ENCODE measurements at regions not wholly inside any gene's neighbourhood (a gene's known extent, or its start where the extent isn't known, plus 50 kb on each side); places are given as distances from the start of the nearest gene placed in this dataset.
"Not testable (repeated sequence)": the region's sequence is repeated elsewhere in the genome, so short reads cannot be mapped to it uniquely, and the experiment has no call there.

GRCh38 chr3:72052841-72053409 is 268.0 kb upstream of the PROK2 start:
- no peak for DNase-seq (ENCODE audit: extremely low read depth in 1 of 2, low read depth in 1 of 2)

- DNase-seq (ENCODE audit: extremely low read depth in 1 of 2, low read depth in 1 of 2): no peak
These were observed 265.8 kb upstream of the PROK2 start for GRCh38 chr3:72050771-72051170.

GRCh38 chr3:72050048-72050632 is 265.2 kb upstream of the PROK2 start:
- DNase-seq (ENCODE audit: extremely low read depth in 1 of 2, low read depth in 1 of 2): no peak

DNA sequence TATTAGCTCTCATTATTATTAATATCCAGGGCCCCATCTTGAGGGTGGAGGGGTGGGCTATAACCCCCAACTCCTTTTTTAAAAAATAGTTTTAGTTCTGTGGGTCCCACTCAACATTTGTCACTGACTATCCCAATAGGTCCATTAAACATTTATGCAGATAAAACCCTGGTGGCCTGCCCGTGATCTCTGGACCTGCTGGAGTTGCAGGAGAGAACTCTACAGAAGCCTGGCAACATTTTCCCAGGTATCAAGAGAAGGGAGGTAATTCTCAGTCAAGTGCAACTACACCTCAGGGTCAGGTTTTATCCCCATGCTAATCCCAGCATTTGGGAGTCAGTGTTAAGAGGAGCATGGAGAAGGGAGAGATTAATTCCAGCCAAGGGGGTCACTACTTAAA is 264.4 kb upstream of the PROK2 start:
- no peak for DNase-seq (ENCODE audit: extremely low read depth in 1 of 2, low read depth in 1 of 2)

- no peak for DNase-seq (ENCODE audit: extremely low read depth in 1 of 2, low read depth in 1 of 2)
These were observed 263.9 kb upstream of the PROK2 start for GRCh38 chr3:72048873-72049272.

DNA sequence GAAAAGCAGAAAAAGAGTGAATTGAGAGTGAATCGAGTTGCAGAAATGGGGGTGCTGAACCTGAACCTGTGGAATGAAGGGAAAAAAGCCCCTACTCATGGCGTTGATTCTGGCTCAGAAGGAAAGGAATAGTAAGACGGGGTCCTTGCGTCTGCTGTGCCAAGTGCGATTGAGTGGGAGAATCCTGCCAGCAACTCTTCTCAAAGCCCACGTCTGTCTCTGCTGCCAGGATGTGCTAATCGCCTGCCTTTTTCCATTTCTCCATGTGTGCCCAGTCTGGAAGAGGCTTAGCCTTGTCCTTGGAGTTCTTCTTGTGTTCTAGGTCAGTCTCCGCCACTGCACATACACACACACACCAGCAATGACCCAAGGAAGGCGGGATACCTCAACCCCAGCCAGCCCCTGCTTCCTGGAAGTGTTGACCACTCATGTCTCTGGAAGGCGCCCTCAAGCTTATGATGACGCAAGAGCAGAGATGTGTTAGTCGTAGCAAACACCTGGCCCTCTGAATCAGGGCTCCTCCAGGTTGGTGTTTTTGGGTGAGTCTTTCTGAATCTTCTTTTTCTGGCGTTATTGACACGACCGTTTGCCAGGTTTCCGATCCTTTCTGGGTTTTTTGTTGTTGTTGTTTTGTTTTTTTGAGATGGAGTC is 262.4 kb upstream of the PROK2 start:
- DNase-seq (ENCODE audit: extremely low read depth in 1 of 2, low read depth in 1 of 2): no peak

GRCh38 chr3:72044231-72044855 is 259.4 kb upstream of the PROK2 start:
- DNase-seq (ENCODE audit: extremely low read depth in 1 of 2, low read depth in 1 of 2): no peak

DNA sequence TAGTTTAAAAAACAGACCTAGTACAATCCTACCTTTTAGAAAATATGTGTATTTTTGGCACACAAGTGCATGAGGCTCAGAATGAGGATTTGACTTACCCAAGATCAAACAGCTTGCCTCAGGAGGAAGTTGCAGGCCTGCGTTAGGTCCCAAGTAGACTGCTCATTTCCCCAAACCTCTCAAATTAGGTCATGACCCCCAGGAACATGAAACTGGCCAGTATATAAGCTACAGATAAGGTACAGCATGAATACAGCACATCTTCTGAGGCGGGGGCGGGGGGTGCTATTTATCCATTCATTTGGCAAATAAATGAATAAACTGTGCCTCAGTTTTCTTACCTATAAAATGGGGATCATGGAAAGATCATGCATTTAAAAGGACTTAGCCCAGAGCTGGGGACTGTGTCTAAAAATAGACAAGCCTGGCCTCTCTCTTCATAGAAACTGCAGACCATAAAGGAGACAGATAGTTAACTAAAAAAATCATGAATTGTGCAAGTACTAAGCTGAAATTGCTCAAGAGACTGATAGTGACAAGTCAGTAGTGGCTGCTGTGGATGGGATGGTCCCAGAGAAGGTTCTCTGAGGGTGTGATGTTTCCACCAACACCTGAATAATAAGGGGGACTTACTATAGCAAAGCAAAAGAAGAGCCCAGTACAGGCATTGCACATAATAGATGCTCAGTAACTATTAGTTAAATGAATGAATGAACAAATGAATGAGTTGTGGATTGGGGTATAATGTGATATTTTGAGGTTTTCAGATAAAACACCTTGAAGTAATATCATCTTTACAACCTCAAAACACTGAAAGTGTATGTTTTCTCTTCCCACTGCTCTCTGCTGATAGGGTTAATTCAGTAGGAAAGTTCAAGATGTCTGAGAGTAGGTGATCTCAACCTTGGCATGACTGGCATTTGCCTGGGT is 258.5 kb upstream of the PROK2 start:
- DNase-seq (ENCODE audit: extremely low read depth in 1 of 2, low read depth in 1 of 2): no peak

- no peak for DNase-seq (ENCODE audit: extremely low read depth in 1 of 2, low read depth in 1 of 2)
These were observed 257.7 kb upstream of the PROK2 start for GRCh38 chr3:72042397-72043203.

- DNase-seq (ENCODE audit: extremely low read depth in 1 of 2, low read depth in 1 of 2): no peak
These were observed 256.6 kb upstream of the PROK2 start for GRCh38 chr3:72041511-72041910.

GRCh38 chr3:72041076-72041475 is 256.1 kb upstream of the PROK2 start:
- DNase-seq (ENCODE audit: extremely low read depth in 1 of 2, low read depth in 1 of 2): no peak

GRCh38 chr3:72039677-72040076 is 254.7 kb upstream of the PROK2 start:
- no peak for DNase-seq (ENCODE audit: extremely low read depth in 1 of 2, low read depth in 1 of 2)

GRCh38 chr3:72036899-72037298 is 252.0 kb upstream of the PROK2 start:
- no peak for DNase-seq (ENCODE audit: extremely low read depth in 1 of 2, low read depth in 1 of 2)

GRCh38 chr3:72035606-72036005 is 250.7 kb upstream of the PROK2 start:
- no peak for DNase-seq (ENCODE audit: extremely low read depth in 1 of 2, low read depth in 1 of 2)

DNA sequence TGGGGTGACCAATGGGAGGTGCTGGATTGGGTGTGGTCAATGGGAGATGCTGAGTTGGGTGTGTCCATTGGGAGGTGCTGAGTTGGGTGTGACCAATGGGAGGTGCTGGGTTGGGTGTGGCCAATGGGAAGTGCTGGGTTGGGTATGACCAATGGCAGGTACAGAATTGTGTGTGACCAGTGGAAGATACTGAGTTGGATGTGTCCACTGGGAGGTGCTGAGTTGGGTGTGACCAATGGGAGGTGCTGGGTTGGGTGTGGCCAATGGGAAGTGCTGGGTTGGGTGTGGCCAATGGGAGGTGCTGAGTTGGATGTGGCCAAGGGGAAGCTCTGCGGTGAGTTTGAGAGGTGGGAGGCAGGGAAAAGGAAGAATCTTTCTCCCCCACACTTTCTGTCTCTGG is 250.0 kb upstream of the PROK2 start:
- no peak for DNase-seq (ENCODE audit: extremely low read depth in 1 of 2, low read depth in 1 of 2)

- no peak for DNase-seq (ENCODE audit: extremely low read depth in 1 of 2, low read depth in 1 of 2)
These were observed 248.9 kb upstream of the PROK2 start for GRCh38 chr3:72033666-72034428.

GRCh38 chr3:72032441-72033135 is 247.6 kb upstream of the PROK2 start:
- DNase-seq (ENCODE audit: extremely low read depth in 1 of 2, low read depth in 1 of 2): no peak

GRCh38 chr3:72031581-72031980 is 246.6 kb upstream of the PROK2 start:
- DNase-seq (ENCODE audit: extremely low read depth in 1 of 2, low read depth in 1 of 2): no peak

GRCh38 chr3:72030296-72030695 is 245.3 kb upstream of the PROK2 start:
- DNase-seq (ENCODE audit: extremely low read depth in 1 of 2, low read depth in 1 of 2): not testable (repeated sequence)

All from activated CD8-positive, alpha-beta memory T cell treated with anti-CD3 and anti-CD28 coated beads for 1 hour (primary cell).